H1 (cell line): ENCODE measurements at regions not wholly inside any gene's neighbourhood (a gene's known extent, or its start where the extent isn't known, plus 50 kb on each side); places are given as distances from the start of the nearest gene placed in this dataset.

ENCODE experiments used
- ATF2 ChIP-seq: IDR thresholded peaks from 2 replicates; pipeline ENCODE4 v1.6.1; 2012; ENCODE audit warnings: low read length, inconsistent platforms
- CTCF ChIP-seq, 3 experiments: IDR thresholded peaks; 1 replicate in 2 of 3; 2 replicates in 1 of 3; pipeline versions ENCODE4 v1.5.1 to v1.6.1; 2011; ENCODE audit warnings: low read length in 3 of 3, mild to moderate bottlenecking in 3 of 3, inconsistent platforms in 2 of 3, low read depth in 1 of 3, moderate library complexity in 1 of 3; ENCODE audit not compliant: insufficient read depth in 1 of 3; ENCODE audit errors: control extremely low read depth in 1 of 3
- EGR1 ChIP-seq: IDR thresholded peaks from 2 replicates; pipeline ENCODE4 v1.6.1; 2011; ENCODE audit warnings: low read depth, low read length, borderline replicate concordance
- MAX ChIP-seq: IDR thresholded peaks from 2 replicates; pipeline ENCODE4 v1.6.1; 2012; ENCODE audit warnings: inconsistent platforms
- POLR2A ChIP-seq, 2 experiments: IDR thresholded peaks; 1 replicate in 1 of 2; 2 replicates in 1 of 2; pipeline ENCODE4 v1.6.1; 2011; ENCODE audit warnings: low read depth in 2 of 2, low read length in 2 of 2, mild to moderate bottlenecking in 2 of 2; ENCODE audit errors: control extremely low read depth in 1 of 2
- POLR2AphosphoS5 ChIP-seq: IDR thresholded peaks from 2 replicates; pipeline ENCODE4 v1.6.1; 2011; ENCODE audit warnings: low read depth, low read length
- RAD21 ChIP-seq, 2 experiments: IDR thresholded peaks in 1 of 2; conservative IDR thresholded peaks in 1 of 2; 2 replicates each; pipeline ENCODE4 v1.6.1; 2011; ENCODE audit warnings: low read depth in 2 of 2, low read length in 2 of 2, improper control_type of control experiment in 1 of 2, inconsistent platforms in 1 of 2, mild to moderate bottlenecking in 1 of 2, moderate library complexity in 1 of 2
- SIN3A ChIP-seq, 2 experiments: IDR thresholded peaks in 1 of 2; conservative IDR thresholded peaks in 1 of 2; 2 replicates each; pipeline ENCODE4 v1.6.1; 2011 to 2012; ENCODE audit warnings: low read length in 2 of 2, improper control_type of control experiment in 1 of 2, low read depth in 1 of 2, mild to moderate bottlenecking in 1 of 2

GRCh38 chr6:23282252-23283021 lies 713.1 kb downstream of the HDGFL1 start:
- no peak for TF ChIP-seq CTCF (IDR thresholded peaks at IDR 0.05; ENCODE audit: control extremely low read depth in 1 of 3, insufficient read depth in 1 of 3, low read depth in 1 of 3, low read length in 3 of 3)
- TF ChIP-seq ATF2: no peak
- TF ChIP-seq MAX: no peak
- no peak for TF ChIP-seq EGR1
- TF ChIP-seq POLR2A (IDR thresholded peaks at IDR 0.05; ENCODE audit: control extremely low read depth in 1 of 2, low read depth in 2 of 2, low read length in 2 of 2): no peak
- no peak for TF ChIP-seq SIN3A (conservative IDR thresholded peaks at IDR 0.05 in 1 of 2, IDR thresholded peaks at IDR 0.05 in 1 of 2; ENCODE audit: low read depth in 1 of 2, low read length in 2 of 2)
- TF ChIP-seq POLR2AphosphoS5: no peak
- no peak for TF ChIP-seq RAD21 (IDR thresholded peaks at IDR 0.05 in 1 of 2, conservative IDR thresholded peaks at IDR 0.05 in 1 of 2; ENCODE audit: low read depth in 2 of 2, low read length in 2 of 2)
